ENCODE measurements at regions not wholly inside any gene's neighbourhood (a gene's known extent, or its start where the extent isn't known, plus 50 kb on each side); places are given as distances from the start of the nearest gene placed in this dataset.

DNA sequence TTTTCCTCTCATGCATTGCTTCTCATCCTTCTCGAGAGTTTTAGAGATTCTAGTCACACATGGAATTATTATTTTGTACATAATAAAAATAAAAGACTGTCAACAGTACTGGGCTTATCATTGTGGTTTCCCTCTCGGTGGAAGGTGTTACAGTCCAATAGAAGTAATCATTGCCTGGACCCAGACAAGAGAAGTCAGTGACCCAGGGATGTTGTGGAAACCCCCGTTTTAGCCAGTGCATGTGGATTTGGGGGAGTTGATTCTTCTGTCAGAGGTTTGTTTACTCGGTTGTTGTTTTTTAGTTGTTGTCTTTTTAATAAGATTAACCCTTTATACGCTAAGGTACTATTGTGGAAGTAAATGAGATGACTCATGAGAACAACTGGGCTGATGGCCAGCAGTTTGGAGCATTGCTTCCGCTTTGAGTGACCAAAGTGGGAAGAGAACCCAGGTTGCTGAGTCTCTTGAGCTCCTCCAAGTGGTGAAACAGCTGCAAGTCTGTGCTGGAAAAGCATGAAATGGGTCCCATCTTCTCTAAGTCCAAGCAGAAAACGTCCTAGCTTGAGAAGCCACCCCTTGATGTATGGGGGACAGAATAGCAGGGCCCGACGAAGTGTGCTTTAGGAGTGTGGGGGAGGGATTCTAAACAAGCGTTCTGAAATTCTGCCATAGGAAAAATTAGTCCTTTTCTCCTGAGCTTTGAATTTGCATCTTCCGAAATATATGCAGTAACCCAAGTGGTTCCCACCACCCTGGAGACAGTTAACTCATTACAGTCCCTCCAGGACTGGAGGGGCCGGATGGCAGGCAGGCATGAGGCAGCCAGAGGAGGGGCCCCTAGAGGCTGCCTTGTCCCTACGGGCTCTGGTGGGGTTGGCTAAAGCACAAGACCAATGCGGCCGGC is 61.8 kb upstream of the GPR45 start:
- no peaks in the 10 kb centered on the region for H3K9me3 Mint-ChIP-seq
- H3K36me3 ChIP-seq, result no peaks in the 10 kb centered on the region
- DNase-seq (ENCODE audit: low spot score), result peak; percentile 53
- H3K4me3 ChIP-seq, result no peak overlapping the region
- no peak overlapping the region for H3K4me2 ChIP-seq
- H2AFZ ChIP-seq (replicated peaks), result peak overlapping the region; percentile 95
- TF ChIP-seq, protein P1, sequence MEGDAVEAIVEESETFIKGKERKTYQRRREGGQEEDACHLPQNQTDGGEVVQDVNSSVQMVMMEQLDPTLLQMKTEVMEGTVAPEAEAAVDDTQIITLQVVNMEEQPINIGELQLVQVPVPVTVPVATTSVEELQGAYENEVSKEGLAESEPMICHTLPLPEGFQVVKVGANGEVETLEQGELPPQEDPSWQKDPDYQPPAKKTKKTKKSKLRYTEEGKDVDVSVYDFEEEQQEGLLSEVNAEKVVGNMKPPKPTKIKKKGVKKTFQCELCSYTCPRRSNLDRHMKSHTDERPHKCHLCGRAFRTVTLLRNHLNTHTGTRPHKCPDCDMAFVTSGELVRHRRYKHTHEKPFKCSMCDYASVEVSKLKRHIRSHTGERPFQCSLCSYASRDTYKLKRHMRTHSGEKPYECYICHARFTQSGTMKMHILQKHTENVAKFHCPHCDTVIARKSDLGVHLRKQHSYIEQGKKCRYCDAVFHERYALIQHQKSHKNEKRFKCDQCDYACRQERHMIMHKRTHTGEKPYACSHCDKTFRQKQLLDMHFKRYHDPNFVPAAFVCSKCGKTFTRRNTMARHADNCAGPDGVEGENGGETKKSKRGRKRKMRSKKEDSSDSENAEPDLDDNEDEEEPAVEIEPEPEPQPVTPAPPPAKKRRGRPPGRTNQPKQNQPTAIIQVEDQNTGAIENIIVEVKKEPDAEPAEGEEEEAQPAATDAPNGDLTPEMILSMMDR (IDR thresholded peaks at IDR 0.05), result peak; percentile 53
- no peak for TF ChIP-seq EZH2phosphoT487 (IDR thresholded peaks at IDR 0.05)
- no peak for TF ChIP-seq EZH2 (IDR thresholded peaks at IDR 0.05)
- H3K4me1 ChIP-seq, result peaks cover 15% of the 10 kb centered on the region
- H3K4me3 Mint-ChIP-seq, result no peak overlapping the region
- H3K9ac ChIP-seq, result no peak overlapping the region
- no peaks in the 10 kb centered on the region for H3K79me2 ChIP-seq (ENCODE audit: low read depth)
- H3K27ac Mint-ChIP-seq, result no peak overlapping the region
- H3K27me3 ChIP-seq, result peaks cover 35% of the 10 kb centered on the region
- H4K20me1 ChIP-seq (ENCODE audit: low read depth), result no peaks in the 10 kb centered on the region
- peaks cover 17% of the 10 kb centered on the region for H3K4me1 Mint-ChIP-seq
- H3F3A ChIP-seq (ENCODE audit: low read depth), result no peaks in the 10 kb centered on the region
- H3K27me3 Mint-ChIP-seq (ENCODE audit: insufficient read depth, low read depth), result peaks cover 15% of the 10 kb centered on the region
- H3K27ac ChIP-seq, result no peak overlapping the region
- no peaks in the 10 kb centered on the region for H3K36me3 Mint-ChIP-seq
- no peaks in the 10 kb centered on the region for H3K9me3 ChIP-seq (ENCODE audit: low read depth)

DNA sequence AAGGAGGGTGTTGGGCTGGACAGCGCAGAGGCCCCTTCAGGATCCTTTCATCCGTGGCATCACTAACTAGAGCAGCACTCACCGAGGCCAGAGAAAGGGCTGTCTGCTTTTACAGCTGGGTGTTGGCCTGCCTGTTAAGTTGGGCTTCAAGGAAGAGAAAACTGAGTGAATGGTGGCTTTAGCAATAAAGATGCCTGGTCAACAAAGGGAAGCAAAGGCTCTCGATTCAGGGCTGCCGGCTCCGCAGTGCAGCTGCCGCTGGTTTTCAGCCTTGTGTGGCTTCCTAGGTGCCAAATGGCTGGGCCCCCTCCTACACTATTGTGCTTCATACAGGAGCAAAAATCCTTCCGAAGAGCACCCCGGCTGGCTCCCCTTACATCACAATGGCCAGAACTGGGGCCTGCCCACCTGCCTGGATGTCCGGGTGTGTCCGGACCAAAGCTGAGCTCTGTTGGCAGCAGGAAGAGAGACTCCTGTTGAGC is 61.0 kb upstream of the GPR45 start:
- Histone ChIP-seq H3F3A (ENCODE audit: low read depth) (no peaks in the 10 kb centered on the region), H3K27me3 (peaks cover 35% of the 10 kb centered on the region), H3K4me2 (peak overlapping the region; percentile 35), H3K36me3 (no peaks in the 10 kb centered on the region), H3K4me3 (no peak overlapping the region), H4K20me1 (ENCODE audit: low read depth) (no peaks in the 10 kb centered on the region), H3K9me3 (ENCODE audit: low read depth) (no peaks in the 10 kb centered on the region), H3K27ac (no peak overlapping the region), H3K4me1 (peaks cover 15% of the 10 kb centered on the region), H2AFZ (replicated peaks) (peak overlapping the region; percentile 95), H3K79me2 (ENCODE audit: low read depth) (no peaks in the 10 kb centered on the region), H3K9ac (no peak overlapping the region)
- Mint-ChIP-seq H3K36me3 (no peaks in the 10 kb centered on the region), H3K27ac (no peak overlapping the region), H3K9me3 (no peaks in the 10 kb centered on the region), H3K4me3 (no peak overlapping the region), H3K27me3 (ENCODE audit: insufficient read depth, low read depth) (peaks cover 17% of the 10 kb centered on the region), H3K4me1 (peaks cover 10% of the 10 kb centered on the region)
- DNase-seq (ENCODE audit: low spot score), result peak; percentile 4
- TF ChIP-seq EZH2phosphoT487 (IDR thresholded peaks at IDR 0.05) (no peak), EZH2 (IDR thresholded peaks at IDR 0.05) (no peak)
- TF ChIP-seq, protein P1 (IDR thresholded peaks at IDR 0.05), result no peak

DNA sequence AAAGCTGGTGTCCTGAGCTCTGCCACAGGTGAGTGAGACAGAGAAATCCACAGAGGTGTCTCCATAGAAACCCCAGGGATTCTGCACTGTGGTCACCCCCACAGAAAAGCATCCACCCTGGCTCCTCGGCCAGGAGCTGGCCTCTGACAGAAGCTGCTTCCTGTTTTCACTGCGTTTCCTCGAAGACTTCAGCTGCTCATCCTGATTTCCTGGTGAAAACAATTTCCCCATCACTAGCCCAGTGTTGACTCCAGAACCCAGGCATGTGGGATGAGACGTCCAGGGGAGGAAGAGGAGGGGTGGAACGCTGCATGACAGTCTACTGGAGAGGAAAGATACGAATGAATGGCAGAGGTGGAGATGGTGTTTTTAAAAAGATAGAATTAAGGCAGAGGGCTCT is 60.3 kb upstream of the GPR45 start:
- TF ChIP-seq, protein P1 (IDR thresholded peaks at IDR 0.05), result no peak
- TF ChIP-seq EZH2phosphoT487 (IDR thresholded peaks at IDR 0.05), result no peak
- no peak for TF ChIP-seq EZH2 (IDR thresholded peaks at IDR 0.05)
- Histone ChIP-seq H3K79me2 (ENCODE audit: low read depth) (no peaks in the 10 kb centered on the region), H3F3A (ENCODE audit: low read depth) (no peaks in the 10 kb centered on the region), H2AFZ (replicated peaks) (peak overlapping the region; percentile 95), H4K20me1 (ENCODE audit: low read depth) (no peaks in the 10 kb centered on the region), H3K36me3 (no peaks in the 10 kb centered on the region), H3K27ac (no peak overlapping the region), H3K4me3 (no peak overlapping the region), H3K9ac (no peak overlapping the region), H3K4me1 (peaks cover 15% of the 10 kb centered on the region), H3K9me3 (ENCODE audit: low read depth) (no peaks in the 10 kb centered on the region), H3K4me2 (no peak overlapping the region), H3K27me3 (peaks cover 29% of the 10 kb centered on the region)
- peaks cover 17% of the 10 kb centered on the region for H3K27me3 Mint-ChIP-seq (ENCODE audit: insufficient read depth, low read depth)
- H3K4me1 Mint-ChIP-seq, result peaks cover 4% of the 10 kb centered on the region
- no peaks in the 10 kb centered on the region for H3K36me3 Mint-ChIP-seq
- no peaks in the 10 kb centered on the region for H3K9me3 Mint-ChIP-seq
- DNase-seq (ENCODE audit: low spot score), result no peak
- H3K27ac Mint-ChIP-seq, result no peak overlapping the region
- no peak overlapping the region for H3K4me3 Mint-ChIP-seq
